Loucy (cell line): ENCODE measurements at regions not wholly inside any gene's neighbourhood (a gene's known extent, or its start where the extent isn't known, plus 50 kb on each side); places are given as distances from the start of the nearest gene placed in this dataset.

Source experiments
- CTCF ChIP-seq: fragments of 200-600 bp; sonication (generic); conservative IDR thresholded peaks from 2 replicates; pipeline ENCODE4 v1.5.1; 2014; ENCODE audit warnings: mild to moderate bottlenecking, antibody characterized with exemption, low read length
- EZH2phosphoT487 ChIP-seq: fragments of 200-600 bp; IDR thresholded peaks from 2 replicates; pipeline ENCODE4 v1.6.1; 2018; ENCODE audit warnings: antibody characterized with exemption, mild to moderate bottlenecking, moderate library complexity, borderline replicate concordance

GRCh38 chr1:74824497-74825107, 91.7 kb downstream of the TYW3 start:
- no peak for TF ChIP-seq CTCF
- TF ChIP-seq EZH2phosphoT487 = no peak
